GM11168 (cell line): ENCODE measurements at regions not wholly inside any gene's neighbourhood (a gene's known extent, or its start where the extent isn't known, plus 50 kb on each side); places are given as distances from the start of the nearest gene placed in this dataset.
"Not testable (repeated sequence)": the region's sequence is repeated elsewhere in the genome, so short reads cannot be mapped to it uniquely, and the experiment has no call there.

Source experiments
- in situ Hi-C: fragments of 300-500 bp; cut with MboI; formaldehyde crosslinking; loops from one replicate; pipeline ENCODE4 v1.12.0; 2022; ENCODE audit warnings: low sequenced_read_pairs; ENCODE audit not compliant: unreplicated experiment

- in situ Hi-C loops: no loop called here
Measured at GRCh38 chr14:105940534-105941225, 414.3 kb downstream of the TMEM121 start.

- in situ Hi-C loops: no loop called here
Measured at GRCh38 chr14:105941226-105942166, 415.1 kb downstream of the TMEM121 start.

GRCh38 chr14:105942725-105943124 lies 416.3 kb downstream of the TMEM121 start:
- in situ Hi-C loops: not testable (repeated sequence)

- in situ Hi-C loops: no loop called here
Measured at GRCh38 chr14:105943973-105944602, 417.7 kb downstream of the TMEM121 start.

GRCh38 chr14:105944632-105945610 lies 418.5 kb downstream of the TMEM121 start:
- in situ Hi-C loops: no loop called here

- in situ Hi-C loops: no loop called here
Measured at GRCh38 chr14:105945896-105946295, 419.5 kb downstream of the TMEM121 start.

- in situ Hi-C loops: no loop called here
Measured at GRCh38 chr14:105947599-105947998, 421.2 kb downstream of the TMEM121 start.

GRCh38 chr14:105948955-105949354 lies 422.6 kb downstream of the TMEM121 start:
- in situ Hi-C loops: not testable (repeated sequence)

GRCh38 chr14:105950364-105950892 lies 424.0 kb downstream of the TMEM121 start:
- in situ Hi-C loops: not testable (repeated sequence)

- in situ Hi-C loops: no loop called here
Measured at GRCh38 chr14:105951399-105951798, 425.0 kb downstream of the TMEM121 start.

- in situ Hi-C loops: no loop called here
Measured at GRCh38 chr14:105952222-105952621, 425.8 kb downstream of the TMEM121 start.

GRCh38 chr14:105952826-105953225 lies 426.4 kb downstream of the TMEM121 start:
- in situ Hi-C loops: no loop called here

- in situ Hi-C loops: not testable (repeated sequence)
Measured at GRCh38 chr14:105961625-105962024, 435.2 kb downstream of the TMEM121 start.

- in situ Hi-C loops: no loop called here
Measured at GRCh38 chr14:105962532-105962931, 436.1 kb downstream of the TMEM121 start.

GRCh38 chr14:105968291-105968690 lies 441.9 kb downstream of the TMEM121 start:
- in situ Hi-C loops: no loop called here

- in situ Hi-C loops: not testable (repeated sequence)
Measured at GRCh38 chr14:105969026-105969425, 442.6 kb downstream of the TMEM121 start.

GRCh38 chr14:105970821-105971220 lies 444.4 kb downstream of the TMEM121 start:
- in situ Hi-C loops: not testable (repeated sequence)

GRCh38 chr14:105971593-105972500 lies 445.5 kb downstream of the TMEM121 start:
- in situ Hi-C loops: no loop called here
